Spleen (tissue), 7 donors: ENCODE measurements at regions not wholly inside any gene's neighbourhood (a gene's known extent, or its start where the extent isn't known, plus 50 kb on each side); places are given as distances from the start of the nearest gene placed in this dataset.

Experiments
- POLR2A ChIP-seq, 3 donors: fragments of 450-650 bp; IDR thresholded peaks; one replicate each; pipeline ENCODE4 v1.5.1; 2017; ENCODE audit warnings: antibody characterized with exemption in 3 of 3, mild to moderate bottlenecking in 1 of 3
- POLR2AphosphoS5 ChIP-seq, 3 donors: sonication (generic); formaldehyde crosslinking; IDR thresholded peaks; one replicate each; pipeline ENCODE4 v1.5.1; 2017; ENCODE audit warnings: antibody characterized with exemption in 3 of 3
- TF ChIP-seq, protein P1 (sequence below), 11 experiments: fragments of 200-600 bp in 7 of 11; fragments of 450-650 bp in 4 of 11; sonication (generic) in 4 of 11; IDR thresholded peaks in 8 of 11; conservative IDR thresholded peaks in 3 of 11; 1 replicate in 7 of 11; 2 replicates in 4 of 11; pipeline versions ENCODE4 v1.4.0 to v1.8.0; 2016 to 2021; ENCODE audit warnings: antibody characterized with exemption in 11 of 11, inconsistent platforms in 4 of 11, mild to moderate bottlenecking in 1 of 11
- donor health status: DM: no; HTN: no; CAD: no; lungs with moderate emphysema.
- donor health status: DM: no; HTN: no; CAD: no.
- donor health status: DM: no; HTN: no; CAD: no.

DNA sequence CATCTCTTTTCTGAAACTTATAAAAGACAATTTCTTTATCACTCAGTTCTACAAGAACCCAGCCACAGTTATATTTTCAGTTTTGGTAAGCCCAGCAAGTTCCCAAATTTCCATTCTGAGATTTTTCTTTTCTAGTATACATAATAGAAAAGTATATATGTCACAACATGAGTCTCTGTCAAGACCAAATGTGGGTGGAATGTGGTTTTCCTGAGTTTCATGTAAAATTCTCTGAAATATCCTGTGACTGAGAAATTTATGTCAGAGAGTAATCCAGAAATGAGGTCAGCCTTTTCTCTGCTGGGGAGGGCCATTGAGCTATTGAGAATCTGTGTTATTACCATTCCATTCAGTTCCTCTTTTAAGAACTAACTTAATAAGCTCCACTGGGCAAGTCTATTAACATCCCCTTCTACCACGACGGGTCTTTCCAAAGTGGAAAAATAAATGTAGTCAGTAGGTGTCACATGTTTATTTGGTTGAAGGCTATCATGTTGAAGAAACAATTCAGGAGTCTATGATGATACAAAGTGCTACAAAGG is 100.7 kb upstream of the HMGN3 start:
- TF ChIP-seq, protein P1, sequence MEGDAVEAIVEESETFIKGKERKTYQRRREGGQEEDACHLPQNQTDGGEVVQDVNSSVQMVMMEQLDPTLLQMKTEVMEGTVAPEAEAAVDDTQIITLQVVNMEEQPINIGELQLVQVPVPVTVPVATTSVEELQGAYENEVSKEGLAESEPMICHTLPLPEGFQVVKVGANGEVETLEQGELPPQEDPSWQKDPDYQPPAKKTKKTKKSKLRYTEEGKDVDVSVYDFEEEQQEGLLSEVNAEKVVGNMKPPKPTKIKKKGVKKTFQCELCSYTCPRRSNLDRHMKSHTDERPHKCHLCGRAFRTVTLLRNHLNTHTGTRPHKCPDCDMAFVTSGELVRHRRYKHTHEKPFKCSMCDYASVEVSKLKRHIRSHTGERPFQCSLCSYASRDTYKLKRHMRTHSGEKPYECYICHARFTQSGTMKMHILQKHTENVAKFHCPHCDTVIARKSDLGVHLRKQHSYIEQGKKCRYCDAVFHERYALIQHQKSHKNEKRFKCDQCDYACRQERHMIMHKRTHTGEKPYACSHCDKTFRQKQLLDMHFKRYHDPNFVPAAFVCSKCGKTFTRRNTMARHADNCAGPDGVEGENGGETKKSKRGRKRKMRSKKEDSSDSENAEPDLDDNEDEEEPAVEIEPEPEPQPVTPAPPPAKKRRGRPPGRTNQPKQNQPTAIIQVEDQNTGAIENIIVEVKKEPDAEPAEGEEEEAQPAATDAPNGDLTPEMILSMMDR (IDR thresholded peaks at IDR 0.05 in 8 of 11, conservative IDR thresholded peaks at IDR 0.05 in 3 of 11) = no peak
- TF ChIP-seq POLR2A (IDR thresholded peaks at IDR 0.05) = no peak
- no peak for TF ChIP-seq POLR2AphosphoS5 (IDR thresholded peaks at IDR 0.05)
